T47D (cell line): ENCODE measurements at regions not wholly inside any gene's neighbourhood (a gene's known extent, or its start where the extent isn't known, plus 50 kb on each side); places are given as distances from the start of the nearest gene placed in this dataset.
A peak's percentile ranks its signal among the peaks of the same experiment; 100 is the strongest.

Source experiments
- DNase-seq, 2 experiments: peaks; one replicate each; pipeline versions ENCODE4 v3.0.0 to v3.0.0-alpha.2; 2011 to 2012; ENCODE audit warnings: low read depth in 1 of 2, low spot score in 1 of 2
- JUND ChIP-seq: IDR thresholded peaks from 2 replicates; pipeline ENCODE4 v1.6.1; 2012; ENCODE audit warnings: low read depth
- in situ Hi-C: cut with HindIII; loops from 2 replicates; pipeline ENCODE4 v1.10.0; 2016; ENCODE audit warnings: low sequenced_read_pairs, low pct_unique_long_range_greater_than_20kb

DNA sequence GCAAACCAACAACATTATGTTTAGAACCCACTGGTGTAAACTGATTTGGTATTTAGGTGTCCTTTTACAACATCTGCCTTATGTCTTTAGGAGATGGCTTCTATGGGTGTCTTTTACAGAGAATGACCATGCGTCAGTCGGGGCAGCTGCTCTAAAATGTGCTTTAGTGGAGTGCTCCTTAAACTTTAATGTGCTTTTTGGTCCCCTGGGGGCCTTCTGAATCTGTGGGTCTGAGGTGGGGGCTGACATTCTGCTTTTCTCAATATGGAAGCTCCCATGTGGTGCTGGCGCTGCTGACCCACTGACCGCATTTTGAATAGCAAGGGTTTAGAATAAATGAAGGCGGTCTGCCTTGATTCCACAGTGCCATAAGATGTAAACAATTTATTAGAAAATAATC lies 173.2 kb upstream of the B3GALT2 start:
- TF ChIP-seq JUND = no peak
- in situ Hi-C loops = no loop called here
- no peak for DNase-seq

DNA sequence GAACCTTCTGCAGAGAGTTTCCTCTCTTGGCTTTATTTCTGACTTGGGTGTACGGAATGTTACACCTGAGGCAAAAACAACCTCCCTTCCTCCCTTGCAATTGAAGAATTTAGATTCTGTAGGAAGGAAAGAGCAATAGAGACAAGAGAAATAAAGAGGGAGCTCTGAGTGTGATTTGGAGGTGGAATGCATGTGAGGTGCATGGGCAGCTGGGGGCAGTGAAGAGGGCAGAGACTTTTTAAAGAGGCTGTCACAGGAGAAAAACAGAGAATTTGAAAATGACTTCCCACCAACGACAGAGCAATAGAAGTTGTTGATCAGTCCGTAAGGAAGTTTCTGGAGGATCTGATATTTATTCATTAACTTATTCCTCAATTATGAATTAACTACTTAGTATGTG lies 172.0 kb upstream of the B3GALT2 start:
- in situ Hi-C loops = no loop called here
- no peak for TF ChIP-seq JUND
- DNase-seq = peak in 1 of 2 experiments; percentile 13

DNA sequence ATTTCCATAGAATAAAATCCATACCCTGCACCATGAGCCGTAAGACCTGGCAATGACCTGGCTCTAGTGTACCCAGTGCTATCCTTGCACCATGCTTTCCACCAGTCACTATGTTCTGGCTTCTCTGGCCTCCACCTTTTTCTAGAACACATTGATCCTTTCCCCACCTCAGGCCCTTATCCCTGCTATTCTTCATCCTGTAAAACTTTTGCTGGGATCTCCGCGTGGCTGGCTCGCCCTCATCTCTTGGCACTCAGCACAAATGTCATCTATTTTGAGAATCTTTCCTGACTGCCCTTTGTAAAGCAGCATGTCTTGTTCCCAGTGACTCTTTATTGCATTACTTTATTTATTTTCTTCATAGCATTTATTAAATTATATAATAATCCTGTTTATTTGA lies 169.8 kb upstream of the B3GALT2 start:
- TF ChIP-seq JUND = no peak
- in situ Hi-C loops = no loop called here
- no peak for DNase-seq

DNA sequence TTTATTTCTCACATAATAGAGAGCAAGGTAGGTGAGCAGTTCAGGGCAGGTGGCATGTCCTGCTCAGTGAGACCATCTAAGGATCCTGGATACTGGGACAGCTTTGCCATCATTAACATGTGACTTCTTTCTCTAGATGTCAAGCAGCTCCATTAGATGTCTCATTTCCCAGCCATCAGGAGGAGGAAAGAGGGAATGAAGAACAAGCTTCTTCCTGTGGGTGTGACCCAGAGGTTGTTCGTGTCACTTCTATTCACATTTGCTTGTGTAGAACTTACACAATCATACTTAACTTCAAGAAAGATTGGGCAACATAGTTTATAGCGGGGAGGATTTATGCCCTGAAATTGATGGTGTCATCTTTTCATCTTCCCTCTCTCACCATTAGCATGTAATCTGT lies 169.2 kb upstream of the B3GALT2 start:
- DNase-seq = no peak
- in situ Hi-C loops = no loop called here
- TF ChIP-seq JUND = no peak

DNA sequence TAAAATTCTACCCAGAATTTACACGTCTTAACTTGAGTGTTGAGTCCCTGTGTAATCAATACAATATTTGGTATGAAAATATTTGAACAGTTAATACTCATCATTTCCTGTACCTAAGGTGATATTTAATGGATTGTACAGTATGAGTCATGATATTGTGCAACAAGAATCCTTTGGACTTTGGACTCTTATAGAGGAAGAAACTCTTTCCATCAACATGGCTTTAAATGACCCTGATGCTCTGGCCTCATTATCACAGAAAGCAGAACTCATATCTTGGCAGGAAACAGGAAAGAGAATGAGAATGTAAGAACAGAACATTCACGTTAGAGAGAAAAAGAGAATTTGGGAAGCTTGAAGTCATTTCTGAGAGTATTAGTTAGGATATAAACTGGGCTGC lies 168.8 kb upstream of the B3GALT2 start:
- DNase-seq = no peak
- in situ Hi-C loops = no loop called here

DNA sequence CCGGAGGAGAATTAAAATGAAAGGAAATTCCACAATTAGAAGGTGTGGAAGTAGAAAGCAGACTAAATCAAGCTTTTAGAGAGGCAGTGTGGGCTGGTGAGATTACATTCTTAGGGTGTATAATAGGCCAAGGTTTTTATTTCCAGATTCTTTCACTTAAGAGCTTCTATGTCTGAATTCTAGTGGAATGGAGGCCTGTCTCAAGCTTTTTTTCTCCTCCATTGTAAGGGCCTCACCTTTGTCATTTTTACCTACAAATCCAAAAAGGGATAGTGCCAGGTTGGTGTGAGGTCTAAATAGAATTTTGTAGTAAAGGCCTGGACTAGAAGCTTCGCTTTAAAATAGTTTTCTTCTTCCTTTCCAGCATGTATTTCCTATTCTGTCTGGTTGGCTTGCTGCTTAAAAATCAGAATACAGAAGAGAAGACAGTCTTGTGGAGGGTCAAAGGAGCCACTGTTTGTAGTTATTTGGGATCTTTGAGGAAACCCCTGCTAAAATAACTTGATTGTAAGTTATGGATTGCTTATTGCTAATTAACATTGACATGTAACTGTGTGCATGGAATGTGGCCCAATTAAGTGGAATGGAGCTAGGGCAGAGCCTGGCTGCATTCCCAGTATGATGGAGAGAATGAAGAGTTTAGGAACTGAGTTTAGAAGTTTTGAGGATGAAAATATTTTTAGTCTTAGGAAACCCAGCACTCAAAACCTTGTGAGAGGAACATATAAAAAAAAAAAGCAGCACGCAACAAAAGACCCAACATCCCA lies 162.5 kb upstream of the B3GALT2 start:
- in situ Hi-C loops = no loop called here
- DNase-seq = no peak
- no peak for TF ChIP-seq JUND

More for the DNA sequence above, 168.8 kb upstream of the B3GALT2 start:
- no peak for TF ChIP-seq JUND

DNA sequence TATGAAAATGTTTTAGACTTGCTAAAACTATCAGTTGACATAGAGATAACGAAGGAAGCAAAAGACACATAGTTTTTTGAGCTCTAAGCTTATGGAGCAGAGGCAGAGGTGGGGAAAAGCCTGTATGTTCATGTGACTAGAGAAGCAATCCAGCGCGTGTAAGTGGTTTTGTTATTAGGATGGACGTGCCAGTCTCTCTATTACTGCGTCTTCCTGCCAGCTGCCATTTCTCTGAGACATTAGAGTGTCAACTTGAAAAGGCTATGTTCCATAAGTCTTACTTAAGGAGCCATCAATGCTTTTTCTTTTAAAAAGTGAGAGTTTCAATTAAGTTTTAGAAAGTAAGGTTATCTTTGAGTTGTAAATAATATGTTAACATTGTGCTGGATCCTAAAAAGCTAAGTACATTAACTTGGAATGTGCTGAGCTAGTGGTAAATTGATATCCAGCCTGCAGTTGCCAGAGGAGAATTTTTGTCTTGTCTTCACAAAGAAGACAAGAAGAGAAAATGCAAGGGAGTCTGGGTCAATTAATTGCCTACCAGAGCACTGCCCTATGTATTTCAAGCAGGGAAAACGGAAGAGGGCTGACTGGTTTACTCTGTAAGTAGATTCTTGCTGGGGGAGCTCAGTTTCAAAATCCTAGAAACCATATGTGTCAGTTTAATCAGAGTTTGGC lies 161.8 kb upstream of the B3GALT2 start:
- TF ChIP-seq JUND = no peak
- no peak for DNase-seq
- in situ Hi-C loops = no loop called here

DNA sequence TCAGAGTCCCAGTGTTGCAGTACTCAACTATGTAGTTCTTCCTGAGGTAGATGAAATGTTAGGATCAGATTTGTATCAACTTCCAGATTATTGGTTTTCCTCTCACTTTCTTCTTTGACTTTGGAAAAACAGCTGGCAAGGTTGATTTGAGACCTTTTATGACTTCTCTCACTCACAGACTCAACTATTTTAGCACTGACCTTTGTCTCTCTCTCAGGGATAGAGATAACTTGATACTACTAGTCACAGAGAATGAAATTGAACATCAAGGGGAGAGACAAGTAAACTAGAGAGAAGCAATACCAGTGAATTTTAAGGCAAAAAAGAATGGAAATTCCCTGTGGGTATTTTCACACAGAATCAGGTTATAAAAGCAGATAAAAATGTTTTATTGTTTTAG lies 159.7 kb upstream of the B3GALT2 start:
- no peak for TF ChIP-seq JUND
- DNase-seq = no peak
- in situ Hi-C loops = no loop called here

DNA sequence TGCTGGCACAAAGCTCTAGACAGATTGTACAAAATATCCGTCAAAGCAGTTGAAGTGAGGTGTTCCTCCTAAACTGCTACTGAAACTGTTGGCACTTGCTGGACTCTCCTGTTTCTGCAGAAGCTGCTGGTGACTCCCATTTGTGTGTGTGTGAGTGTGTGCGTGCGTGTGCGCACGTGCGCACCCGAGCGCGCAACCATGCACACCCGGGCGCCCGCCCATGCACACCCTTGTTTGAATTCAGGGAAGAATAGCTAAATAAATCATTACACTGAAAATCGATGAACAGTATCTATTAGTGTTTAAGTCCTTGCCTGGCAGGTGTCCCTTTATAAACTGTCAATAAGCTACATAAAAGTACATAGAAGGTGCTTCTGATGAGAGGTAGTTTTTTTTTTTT lies 156.4 kb upstream of the B3GALT2 start:
- no peak for DNase-seq
- in situ Hi-C loops = no loop called here
- TF ChIP-seq JUND = no peak

DNA sequence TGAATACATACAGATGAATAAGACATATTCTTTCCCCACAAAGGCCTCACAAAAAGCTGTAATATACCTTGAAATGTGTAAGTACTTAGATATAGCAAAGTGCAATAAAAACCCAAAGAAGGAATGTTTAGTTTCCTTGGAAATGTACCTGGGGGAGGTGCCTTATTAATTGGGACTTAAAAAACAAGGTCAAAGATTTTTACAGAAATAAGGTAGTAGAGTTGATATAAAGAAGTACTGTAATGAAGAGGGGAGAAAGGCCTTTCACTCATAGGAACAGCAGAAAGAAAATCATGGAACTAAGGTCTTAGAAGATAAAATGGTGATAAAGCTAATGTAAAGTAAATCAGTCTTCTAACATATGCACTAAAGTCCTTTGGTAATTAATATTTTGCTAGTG lies 153.9 kb upstream of the B3GALT2 start:
- TF ChIP-seq JUND = no peak
- DNase-seq = no peak
- in situ Hi-C loops = no loop called here

DNA sequence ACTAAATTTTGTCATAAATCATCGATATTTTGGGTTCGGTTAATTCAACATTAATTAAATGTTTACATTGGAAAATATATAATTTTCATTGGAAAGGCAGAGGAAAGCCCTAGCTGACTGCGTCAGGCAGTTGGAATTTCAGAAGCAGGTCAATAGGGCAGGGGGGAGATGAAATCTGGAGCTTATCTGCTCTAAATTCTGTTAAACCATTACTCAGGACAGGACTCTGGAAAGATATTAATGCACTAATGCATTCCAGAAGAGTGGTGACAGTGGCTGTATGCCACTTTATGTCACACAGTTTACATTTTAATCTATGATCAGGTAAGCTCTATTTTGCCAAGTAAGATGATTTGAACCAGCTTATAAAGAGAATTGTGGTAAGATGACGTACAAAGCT lies 153.0 kb upstream of the B3GALT2 start:
- DNase-seq = no peak
- in situ Hi-C loops = no loop called here
- TF ChIP-seq JUND = no peak

DNA sequence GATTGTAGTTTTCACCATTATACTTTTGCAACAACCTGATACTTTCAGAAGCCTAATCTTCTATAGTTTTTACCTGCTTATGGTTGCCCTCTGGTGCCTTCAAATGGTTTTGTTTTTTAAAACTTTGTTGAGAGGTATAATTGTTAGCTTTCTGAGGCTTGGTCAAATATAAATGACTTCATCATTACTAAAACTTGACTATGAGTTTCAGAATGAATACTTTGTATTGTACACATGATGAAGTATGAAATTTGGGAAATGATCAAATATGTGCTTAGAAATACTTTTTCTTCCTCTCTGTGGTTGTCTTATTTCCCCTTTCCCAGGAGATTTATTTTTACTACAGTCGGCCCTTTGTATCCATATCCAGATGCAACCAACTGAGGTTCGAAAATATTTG lies 151.8 kb upstream of the B3GALT2 start:
- in situ Hi-C loops = no loop called here
- DNase-seq = peak; percentile 39 to 44

DNA sequence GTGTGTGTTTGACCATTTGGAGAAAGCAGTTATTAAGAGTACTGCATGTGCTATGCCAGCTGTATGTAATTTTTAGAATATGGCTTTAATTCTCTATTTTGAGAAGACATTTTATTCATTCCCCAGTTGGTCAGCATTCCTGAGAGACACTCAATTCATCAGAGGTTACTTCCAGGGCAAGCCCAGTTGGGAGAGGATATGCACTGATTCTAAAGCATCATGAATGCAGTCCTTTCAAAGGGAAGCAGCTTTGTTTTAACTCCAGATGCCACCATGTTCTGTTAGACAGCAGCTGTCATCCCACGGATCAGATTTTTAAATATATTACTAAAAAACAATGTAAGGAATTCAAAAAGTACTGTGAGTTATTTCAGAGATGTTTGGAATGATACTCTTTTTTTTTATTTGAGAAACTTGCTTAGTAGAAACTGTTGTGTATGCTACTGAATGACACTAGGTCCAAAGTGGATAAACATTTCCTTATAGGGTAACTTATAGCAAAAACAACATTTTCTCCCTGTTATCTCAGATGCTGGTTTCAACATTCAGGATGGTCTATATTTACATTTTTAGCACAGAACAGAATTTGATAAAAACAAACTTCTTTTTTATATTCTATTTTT lies 149.5 kb upstream of the B3GALT2 start:
- in situ Hi-C loops = no loop called here
- no peak for TF ChIP-seq JUND
- no peak for DNase-seq

More for the DNA sequence above, 151.8 kb upstream of the B3GALT2 start:
- TF ChIP-seq JUND = no peak
